Endometrial microvascular endothelial cells (primary cell): ENCODE measurements at regions not wholly inside any gene's neighbourhood (a gene's known extent, or its start where the extent isn't known, plus 50 kb on each side); places are given as distances from the start of the nearest gene placed in this dataset.

Experiments used
- in situ Hi-C: cut with HindIII; loops from 2 replicates; pipeline ENCODE4 v1.10.0; 2017; ENCODE audit warnings: low sequenced_read_pairs, low pct_unique_long_range_greater_than_20kb; ENCODE audit errors: inconsistent ontology term

GRCh38 chr22:47658182-47658581 is 895.7 kb downstream of the TBC1D22A start:
- in situ Hi-C loops = no loop called here

DNA sequence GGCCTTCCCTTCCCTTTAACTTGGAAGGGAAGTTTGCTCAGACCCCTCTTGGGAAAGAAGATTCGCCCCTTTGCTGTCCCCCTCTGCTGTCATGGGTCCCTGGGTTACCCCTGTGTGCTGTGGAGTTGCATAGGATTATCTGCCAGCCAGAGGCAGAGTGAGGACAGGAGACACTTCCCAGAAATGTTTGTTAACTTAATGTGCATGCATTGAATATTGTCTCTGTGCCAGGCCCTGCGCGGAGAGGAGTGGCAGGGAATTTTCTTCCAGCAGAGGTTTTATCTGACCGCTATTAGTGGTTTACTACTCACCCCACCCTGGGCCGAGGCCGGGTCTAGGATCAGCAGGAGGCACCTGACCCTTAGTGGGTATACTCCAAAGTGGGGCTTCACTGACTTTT is 894.8 kb downstream of the TBC1D22A start:
- in situ Hi-C loops = no loop called here

DNA sequence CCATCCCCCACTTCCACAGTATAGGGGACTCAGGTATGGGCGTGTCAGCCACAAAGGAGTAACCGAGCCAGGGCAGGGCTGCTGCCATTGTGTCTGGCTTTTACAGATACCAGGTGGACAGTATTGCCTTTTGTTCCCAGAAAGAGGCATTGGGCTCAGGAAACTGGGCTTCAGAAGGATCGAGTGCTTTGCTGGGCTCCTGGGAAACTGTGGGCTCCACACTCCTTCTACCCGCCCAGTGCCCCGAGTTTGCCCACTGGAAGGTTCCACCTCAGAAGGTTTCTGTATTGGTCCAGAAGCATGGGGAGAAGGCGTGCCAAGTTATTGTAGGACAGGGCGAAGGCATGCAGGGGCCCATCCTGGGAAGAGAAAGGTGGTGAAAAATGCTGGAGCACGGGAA is 894.4 kb downstream of the TBC1D22A start:
- in situ Hi-C loops = no loop called here

DNA sequence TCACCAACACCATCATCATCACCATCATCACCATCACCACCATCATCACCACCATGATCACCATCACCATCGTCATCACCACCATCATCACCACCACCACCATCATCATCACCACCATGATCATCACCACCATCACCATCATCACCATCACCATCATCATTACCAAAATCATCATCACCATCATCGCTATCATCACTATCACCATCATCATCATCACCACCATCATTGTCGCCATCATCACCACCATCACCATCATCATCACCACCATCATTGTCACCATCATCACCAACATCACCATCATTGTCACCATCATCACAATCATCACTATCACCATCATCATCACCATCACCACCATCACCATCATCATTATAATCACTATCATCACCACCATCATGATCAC is 893.5 kb downstream of the TBC1D22A start:
- in situ Hi-C loops = no loop called here

DNA sequence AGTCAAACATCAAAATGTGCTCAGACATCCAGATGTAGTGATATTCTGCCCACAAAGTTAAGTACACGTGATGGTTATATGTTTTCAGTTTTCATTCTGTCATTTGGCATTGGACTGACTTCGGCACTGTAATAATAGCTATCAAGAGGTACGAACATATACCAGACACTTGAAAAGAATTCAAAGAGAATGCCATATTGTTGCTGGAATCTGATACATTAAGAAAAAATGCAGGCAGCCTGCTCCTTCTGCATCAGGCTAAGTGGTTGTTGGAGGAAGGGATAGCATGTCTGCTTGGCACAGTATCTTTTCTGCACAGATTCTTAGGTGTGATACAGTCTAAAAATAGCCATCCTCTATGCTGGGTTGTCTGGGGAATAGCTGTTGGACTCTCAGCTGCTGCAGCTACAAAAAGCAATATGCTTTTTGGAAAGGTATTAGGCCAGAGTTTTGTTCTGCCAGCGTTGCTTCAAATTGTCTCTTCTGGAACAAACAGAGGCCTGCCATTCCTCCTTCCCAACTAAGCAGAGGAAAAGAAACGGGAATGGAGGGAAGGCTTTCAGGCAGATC is 892.6 kb downstream of the TBC1D22A start:
- in situ Hi-C loops = no loop called here

DNA sequence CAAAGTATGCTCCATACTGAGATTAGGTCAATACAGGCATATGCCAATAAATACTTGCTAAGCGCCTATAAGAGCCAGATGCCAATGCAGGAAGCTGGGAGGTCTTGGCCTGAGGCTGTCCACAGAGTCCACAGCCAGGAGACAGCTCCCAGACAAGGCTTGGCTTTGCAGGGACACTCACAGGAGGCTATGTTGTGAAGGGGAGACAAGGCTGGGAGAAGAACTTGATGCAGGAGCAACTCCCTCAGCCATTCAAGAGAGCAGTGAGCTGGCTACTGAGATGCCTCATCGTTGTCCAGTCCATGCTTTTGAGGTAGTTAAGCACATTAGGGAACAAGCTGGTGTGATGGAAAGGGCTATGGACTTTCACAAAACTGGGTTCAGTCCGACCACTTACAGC is 891.5 kb downstream of the TBC1D22A start:
- in situ Hi-C loops = no loop called here

DNA sequence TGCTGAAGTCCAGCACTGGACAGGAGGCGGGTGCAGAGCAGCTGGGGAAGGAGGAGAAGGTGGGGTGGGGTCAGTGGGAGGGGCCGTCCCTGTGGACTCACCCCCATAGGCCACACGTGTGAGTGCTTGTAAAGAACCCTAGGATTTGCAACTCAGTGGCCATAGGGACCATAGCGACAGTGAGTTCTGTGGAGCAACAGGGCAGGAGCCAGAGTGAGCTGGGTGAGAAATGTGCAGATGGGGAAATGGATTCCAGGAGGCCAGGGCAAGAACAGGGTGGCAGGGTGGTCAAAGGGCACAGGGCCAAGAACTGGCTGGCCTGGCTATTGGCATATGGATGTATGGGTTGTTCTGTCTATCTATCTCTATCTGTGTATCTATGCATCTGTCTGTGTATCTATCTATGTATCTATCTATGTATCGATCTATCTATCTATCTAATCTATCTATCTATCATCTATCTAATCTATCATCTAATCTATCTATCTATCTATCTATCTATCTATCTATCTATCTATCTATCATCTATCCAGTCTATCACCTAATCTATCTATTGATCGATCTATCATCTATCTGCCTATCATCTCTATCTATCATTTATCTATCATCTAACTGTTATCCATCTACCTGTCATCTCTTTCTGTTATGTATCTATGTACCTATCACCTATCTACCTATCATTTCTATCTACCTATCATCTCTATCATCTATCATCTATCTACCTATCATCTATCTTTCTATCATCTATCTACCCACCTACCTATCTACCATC is 889.0 kb downstream of the TBC1D22A start:
- in situ Hi-C loops = no loop called here

GRCh38 chr22:47647720-47648119 is 885.3 kb downstream of the TBC1D22A start:
- in situ Hi-C loops = no loop called here

DNA sequence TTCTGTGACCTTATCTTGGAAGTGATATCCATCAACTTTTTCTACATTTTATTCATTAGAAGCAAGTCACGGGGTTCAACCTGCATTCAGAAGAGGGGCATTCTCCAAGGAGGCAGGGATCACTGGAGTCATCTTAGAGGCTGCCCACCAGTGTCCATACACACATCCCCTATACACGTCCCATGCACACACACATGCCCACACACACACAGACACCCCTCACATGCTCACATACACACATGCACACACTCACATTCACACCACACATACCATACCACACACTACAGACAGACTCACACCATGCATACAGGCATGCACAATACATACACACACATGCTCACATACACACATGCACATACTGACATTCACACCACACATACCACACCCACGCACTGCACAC is 884.7 kb downstream of the TBC1D22A start:
- in situ Hi-C loops = no loop called here

GRCh38 chr22:47645923-47646322 is 883.5 kb downstream of the TBC1D22A start:
- in situ Hi-C loops = no loop called here

GRCh38 chr22:47645450-47645914 is 883.0 kb downstream of the TBC1D22A start:
- in situ Hi-C loops = no loop called here

- in situ Hi-C loops = no loop called here
These were observed 871.9 kb downstream of the TBC1D22A start for GRCh38 chr22:47634347-47634746.

DNA sequence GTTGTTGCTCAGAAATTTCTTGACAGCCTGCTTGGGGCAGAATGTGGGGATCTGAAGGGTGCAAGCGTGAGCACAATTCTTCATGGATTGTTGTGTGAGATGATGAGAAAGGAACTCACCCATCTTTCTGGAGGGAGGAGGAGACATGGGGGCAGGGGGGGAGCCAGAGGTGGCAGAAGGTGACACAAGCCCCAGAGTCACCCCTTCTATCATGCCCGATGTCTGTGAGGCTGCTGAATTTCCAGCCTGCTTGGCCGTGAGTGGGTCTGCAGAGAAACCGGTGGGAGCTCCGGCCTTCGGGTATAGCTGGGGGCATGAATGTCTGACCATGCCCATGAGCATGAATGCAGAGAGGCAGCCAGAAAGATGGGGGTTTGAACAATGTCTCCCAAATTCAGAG is 870.7 kb downstream of the TBC1D22A start:
- in situ Hi-C loops = no loop called here

DNA sequence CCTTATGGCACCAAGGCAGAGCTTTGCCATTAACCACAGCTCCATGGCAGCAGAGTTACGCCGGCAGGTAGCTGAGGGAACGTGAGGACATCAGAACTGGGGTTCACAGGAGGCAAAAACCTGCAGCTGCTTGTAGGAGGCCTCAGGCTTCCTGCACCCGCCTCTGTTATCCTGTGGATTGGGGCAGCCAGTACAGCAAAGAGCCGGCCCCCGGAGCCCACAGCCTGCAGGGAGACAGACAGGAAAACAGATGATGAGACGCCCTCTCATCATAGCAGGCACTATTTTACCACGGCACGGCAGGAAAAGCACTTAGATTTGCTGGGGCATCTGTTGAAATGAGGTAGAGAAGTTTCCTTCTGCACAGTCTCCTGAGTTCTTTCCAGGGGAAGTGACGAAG is 870.3 kb downstream of the TBC1D22A start:
- in situ Hi-C loops = no loop called here

- in situ Hi-C loops = no loop called here
These were observed 869.2 kb downstream of the TBC1D22A start for GRCh38 chr22:47631571-47632102.

GRCh38 chr22:47630741-47631534 is 868.5 kb downstream of the TBC1D22A start:
- in situ Hi-C loops = no loop called here

DNA sequence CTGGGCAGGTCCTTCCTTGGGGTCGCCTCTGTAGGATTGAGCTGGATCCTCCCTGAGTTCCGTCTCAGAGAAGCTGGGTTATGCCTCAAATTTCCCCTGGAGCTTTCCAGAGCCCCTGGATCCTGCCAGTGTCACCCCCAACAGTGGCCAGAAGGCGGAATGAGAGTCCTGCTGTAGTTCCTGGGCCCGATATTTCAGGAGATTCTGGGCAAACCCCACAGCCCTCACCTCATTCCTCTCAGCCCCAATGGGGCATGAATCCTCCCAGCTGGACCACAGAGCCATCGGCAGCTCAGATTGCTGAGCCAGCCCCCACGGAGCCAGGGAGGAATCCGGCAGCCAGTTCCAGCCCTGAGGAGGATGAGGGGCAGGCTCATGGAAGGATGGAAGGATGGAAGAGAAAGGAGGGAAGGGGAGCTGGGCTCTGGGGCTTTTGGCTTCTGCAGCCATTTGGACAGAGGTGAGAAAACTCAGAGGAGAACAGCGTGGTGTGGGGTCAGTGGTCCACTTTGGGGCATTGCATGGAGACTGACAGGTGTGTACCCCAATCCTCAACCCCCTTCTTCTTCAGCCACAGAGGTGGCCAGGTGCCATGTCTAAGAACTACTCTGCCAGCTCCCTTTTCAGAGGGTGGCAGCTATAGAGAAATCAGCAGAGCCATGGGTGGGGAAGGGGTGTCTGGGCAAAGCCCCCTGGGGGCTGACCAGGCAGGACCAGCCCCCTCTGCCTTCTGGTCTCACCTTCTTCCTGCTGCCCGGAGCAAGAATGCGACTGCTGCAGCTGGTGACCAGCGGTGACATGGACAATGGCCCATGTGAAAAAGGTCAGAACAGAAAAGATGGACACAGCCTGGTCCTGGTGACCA is 867.6 kb downstream of the TBC1D22A start:
- in situ Hi-C loops = no loop called here

DNA sequence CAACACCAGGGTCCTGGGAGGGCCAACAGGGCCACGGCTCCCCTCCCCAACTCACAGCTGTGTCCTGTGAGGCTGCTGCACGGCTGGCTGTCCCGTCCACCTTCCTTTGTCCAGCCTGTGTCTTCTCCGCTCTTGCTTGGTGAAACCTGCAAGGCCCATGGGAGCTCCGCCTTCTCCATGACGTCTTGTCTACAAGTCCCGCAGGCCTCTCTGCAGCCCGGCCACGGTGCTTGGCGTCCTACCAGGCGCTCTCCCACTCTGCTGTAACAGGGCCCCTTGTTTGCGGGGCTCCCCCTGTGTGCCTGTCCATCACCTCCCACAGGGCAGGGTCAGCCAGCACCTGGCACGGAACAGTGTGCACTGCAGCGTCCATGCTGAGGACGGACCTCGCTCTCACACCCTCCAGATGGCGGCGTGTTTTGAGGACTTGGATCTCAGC is 866.8 kb downstream of the TBC1D22A start:
- in situ Hi-C loops = no loop called here
